LoVo (cell line): ENCODE measurements at regions not wholly inside any gene's neighbourhood (a gene's known extent, or its start where the extent isn't known, plus 50 kb on each side); places are given as distances from the start of the nearest gene placed in this dataset.
"Not testable (repeated sequence)": the region's sequence is repeated elsewhere in the genome, so short reads cannot be mapped to it uniquely, and the experiment has no call there.

Experiments
- DNase-seq: peaks from one replicate; pipeline ENCODE4 v3.0.0-alpha.2; 2016; ENCODE audit warnings: low spot score

GRCh38 chr2:88396209-88396608, 56.3 kb downstream of the FOXI3 start:
- DNase-seq = no peak

GRCh38 chr2:88377641-88377991, 74.9 kb downstream of the FOXI3 start:
- no peak for DNase-seq

DNA sequence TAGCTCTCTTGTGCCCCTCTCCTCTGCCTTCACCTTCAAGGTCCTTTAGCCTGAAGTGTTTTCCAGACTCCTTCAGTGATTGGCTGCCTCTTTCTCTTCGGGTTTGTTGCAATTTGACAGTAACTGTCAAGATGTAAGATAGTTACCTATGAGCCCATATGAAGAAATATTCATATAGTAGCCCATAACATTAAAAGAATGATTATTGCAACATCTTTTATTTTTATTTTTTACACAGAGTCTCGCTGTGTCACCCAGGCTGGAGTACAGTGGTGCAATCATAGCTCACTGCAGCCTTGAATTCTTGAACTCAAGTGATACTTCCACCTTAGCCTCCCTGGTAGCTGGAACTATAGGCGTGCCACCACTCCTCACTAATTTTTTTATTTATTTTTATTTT, 80.5 kb downstream of the FOXI3 start:
- no peak for DNase-seq

DNA sequence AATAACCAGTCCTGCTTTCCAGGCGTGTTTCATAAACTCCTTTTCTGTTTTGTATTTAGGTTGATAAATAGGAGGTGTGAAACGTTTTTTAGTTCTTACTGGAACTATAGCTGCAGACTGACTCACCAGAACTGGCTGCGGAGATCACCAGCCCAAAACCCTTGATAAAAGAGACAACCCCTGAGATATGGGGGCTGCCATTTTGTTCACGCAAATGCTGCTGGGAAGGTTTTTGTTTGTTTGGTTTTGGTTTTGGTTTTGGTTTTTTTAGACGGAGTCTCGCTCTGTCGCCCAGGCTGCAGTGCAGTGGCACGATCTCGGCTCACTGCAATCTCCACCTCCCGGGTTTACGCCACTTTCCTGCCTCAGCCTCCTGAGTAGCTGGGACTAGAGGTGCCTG, 87.1 kb downstream of the FOXI3 start:
- DNase-seq = not testable (repeated sequence)

DNA sequence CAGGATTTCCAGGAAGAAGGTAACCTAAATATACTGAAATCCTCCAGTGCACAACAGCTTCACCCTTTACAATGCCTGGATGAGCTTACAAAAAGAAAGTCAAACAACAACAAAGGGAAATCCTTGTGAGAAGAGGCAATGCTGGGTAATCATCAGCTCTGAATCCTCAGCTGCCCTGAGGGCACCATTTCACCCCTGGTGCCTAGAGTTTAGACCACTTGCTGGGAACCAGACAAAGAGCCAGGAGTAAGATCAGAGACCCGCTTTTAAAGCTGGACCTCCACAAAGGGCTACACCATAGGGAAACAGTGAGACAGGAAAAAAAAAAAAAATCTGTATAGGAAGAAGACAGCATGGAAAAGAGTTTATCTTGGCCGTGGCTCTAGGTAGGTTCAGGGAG, 97.0 kb downstream of the FOXI3 start:
- no peak for DNase-seq

DNA sequence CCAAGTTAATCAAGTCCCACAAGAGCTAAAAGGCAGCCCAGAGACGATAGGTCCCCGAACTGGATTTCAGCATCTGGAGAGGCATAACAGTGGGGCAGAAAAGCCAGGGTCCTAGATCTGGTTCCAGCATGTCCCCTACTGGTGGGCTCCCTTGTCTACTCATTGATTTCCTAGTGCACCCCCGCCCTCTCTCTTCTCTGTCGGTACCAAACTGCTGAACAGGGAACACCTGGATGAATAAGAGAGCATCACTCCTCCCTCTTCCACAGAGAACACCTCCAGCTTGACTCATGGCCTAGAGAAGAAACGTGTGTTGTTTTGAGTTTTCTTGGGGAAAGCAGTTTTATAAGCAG, 101.3 kb downstream of the FOXI3 start:
- DNase-seq = no peak

DNA sequence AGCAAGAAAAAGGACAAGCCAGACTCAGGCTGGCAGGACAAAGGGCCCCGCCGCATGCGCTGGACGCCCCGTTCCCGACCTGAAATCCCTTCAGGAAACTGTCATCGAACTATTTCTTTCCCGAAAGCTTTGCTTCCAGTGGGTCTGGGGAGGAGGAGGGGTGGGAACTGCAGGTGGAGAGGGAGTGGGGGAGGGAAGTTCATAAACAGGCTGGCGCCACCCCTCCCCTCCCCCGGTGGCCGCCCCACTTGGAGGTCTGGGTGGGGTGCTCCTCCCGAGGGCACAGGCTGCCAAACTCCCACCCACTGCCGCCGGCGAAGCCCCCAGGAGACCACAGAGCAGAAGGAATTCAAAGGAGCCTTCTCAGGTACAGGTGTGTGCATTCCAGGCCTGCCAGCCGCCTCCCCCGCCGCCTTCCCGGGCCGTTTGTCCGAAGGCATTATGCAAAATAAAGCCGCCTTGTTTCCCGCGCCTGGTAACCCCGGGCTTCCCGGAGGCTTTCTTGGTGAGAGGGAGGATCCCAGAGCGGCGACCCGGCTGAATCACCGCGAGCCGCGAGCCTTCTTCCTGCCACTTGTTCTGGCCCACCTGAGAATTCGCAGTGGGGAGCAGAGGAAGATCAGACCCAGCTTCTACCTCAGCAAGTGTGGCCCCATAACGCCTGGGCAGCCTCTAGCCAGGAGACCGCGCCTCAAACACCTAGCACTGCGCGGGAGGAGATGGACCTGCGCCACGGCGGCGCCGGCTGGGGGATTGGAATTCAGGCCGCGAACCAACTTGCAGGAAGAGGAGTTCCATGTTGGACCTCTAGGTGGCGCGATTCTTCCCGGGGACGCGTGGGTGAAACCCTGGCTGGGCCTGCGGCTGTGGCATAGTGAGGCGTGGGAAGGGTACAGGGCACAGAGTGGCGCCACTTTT, 101.9 kb downstream of the FOXI3 start:
- peak; percentile 68 for DNase-seq

- DNase-seq = no peak
Measured at GRCh38 chr2:88345842-88346241, 106.7 kb downstream of the FOXI3 start.

- DNase-seq = no peak
Measured at GRCh38 chr2:88342749-88343148, 109.7 kb downstream of the FOXI3 start.

DNA sequence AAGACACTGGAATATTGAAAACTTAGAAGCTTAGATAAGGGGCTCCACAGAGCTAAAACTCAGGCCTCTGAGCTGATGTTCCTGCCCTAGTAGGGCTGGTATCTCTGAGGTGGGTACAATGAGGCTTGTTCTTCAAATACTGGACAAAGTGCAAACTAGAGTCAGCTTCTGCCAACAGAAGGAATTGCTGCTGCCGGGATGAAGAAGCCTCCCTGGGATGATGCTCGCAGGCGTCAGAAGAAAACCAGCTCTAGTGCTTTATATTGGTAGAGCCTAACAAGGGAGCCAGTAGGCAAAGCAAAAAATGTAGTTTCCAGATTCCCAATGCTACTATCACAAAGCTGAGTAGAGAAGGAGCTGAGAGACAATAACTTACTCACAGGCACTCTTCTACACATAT, 118.1 kb downstream of the FOXI3 start:
- no peak for DNase-seq

GRCh38 chr2:88331239-88331638, 121.3 kb downstream of the FOXI3 start:
- DNase-seq = no peak

DNA sequence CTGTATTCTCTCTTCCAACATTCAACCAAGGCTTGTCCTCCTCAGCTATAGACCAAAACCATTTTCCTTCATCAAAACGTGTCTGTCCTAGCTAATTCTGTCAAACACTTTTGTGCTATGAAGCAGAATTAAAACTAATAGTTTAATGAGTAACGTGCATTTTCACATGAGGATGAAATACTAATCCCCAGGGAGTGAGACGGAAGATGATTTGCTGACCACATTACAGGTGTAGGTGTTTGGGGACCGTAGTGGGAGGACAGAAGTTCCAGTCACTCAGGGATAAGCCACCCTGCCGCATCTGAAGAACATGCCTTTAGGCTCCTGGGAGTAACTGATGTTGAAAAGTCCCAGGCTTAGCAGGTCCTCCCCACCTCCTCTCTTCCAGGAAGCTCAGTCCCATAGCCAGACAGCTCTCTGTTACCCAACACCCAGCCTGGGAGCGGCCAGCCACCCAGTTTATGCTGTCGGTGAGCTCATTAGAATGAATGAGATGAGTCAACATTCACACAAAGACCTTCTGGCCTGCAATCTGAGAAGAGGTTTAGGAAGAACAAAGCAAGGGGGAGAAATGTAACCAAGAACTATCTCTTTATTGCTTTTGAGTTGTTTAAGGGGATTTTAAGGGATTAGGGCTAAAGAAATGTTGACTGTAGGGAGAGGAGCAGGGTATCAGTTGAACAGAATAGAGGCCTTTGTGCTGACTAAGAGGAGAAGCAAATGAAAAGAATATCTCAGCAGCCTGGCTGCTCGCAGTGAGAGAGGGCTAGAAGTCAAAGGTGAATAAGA, 122.5 kb downstream of the FOXI3 start:
- peak; percentile 60 for DNase-seq

DNA sequence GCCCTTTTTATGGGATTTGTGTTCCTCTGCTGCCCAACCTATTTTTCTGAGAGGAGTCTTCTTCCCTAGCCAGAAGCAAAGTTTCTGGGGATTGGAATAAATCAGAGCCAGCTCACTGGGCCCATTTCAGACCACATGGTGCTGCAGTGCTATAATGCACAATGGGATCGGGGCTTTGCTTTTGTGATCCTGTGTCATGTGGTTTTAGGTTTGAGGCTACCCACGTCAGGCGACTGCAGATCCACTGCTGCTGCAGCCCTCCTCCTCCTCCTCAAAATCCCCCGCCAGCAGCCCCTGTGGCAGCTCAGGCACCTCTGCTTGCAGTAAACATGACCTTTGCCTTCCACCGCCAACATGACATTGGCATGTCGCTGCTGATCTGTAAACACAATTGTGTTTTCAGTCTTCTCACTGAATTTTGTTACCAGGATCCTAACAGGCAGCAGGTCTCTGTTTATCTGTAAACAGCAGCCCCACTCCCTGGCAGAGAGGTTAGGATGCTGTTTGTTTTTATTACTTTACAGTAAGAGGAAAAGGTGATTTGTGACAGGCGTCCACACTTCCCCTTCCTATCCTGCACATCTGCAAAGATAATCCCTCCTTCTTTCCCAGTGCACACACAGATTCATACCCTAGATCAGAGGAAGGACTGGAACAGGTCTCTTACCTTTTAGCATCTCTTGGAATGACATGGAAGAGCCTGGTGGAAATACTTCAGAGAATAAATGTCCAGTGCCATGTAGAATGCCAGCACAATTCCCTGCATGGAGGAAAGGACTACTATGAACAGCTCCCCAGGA, 130.8 kb downstream of the FOXI3 start:
- no peak for DNase-seq

GRCh38 chr2:88320076-88320773, 132.3 kb downstream of the FOXI3 start:
- DNase-seq = no peak

- DNase-seq = no peak
Measured at GRCh38 chr2:88318956-88319330, 133.6 kb downstream of the FOXI3 start.

GRCh38 chr2:88318071-88318955, 134.2 kb downstream of the FOXI3 start:
- no peak for DNase-seq

DNA sequence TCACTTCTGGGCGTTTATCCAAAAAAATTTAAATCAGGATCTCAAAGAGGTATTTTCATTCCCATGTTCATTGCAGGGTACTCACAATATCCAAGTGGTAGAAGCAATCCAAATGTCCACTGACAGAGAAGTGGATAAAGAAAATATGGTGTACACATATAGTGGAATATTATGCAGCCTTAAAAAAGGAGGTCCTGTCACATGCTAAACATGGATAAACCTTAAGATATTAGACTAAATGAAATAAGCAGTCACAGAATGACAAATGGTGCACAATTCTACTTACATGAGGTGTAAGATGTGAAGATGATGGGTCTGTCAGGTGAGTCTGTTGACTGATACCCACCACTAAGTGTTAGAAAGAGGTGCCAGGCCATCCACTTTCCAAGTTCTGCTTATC, 140.6 kb downstream of the THNSL2 start:
- DNase-seq = no peak

DNA sequence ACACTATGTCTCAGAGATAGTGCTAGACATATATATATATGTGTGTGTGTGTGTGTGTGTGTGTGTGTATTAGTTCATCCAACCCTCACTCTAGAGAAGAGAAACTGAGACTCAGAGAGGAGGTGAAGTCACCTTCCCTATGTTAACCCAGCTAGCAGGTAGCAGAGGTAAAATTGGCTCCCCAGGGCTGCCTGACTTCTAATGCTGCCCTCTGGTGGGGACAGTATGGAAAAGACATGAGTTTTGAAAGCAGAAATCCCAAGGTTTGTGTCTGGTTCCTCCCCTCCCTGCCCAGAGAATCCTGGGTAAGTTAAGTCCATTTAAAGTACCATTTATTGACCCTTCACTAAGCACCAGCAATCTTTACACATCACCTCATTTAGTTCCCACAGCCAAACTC, 137.7 kb downstream of the THNSL2 start:
- peak; percentile 20 for DNase-seq

- no peak for DNase-seq
Measured at GRCh38 chr2:88303865-88304264, 133.7 kb downstream of the THNSL2 start.

GRCh38 chr2:88296247-88296646, 126.1 kb downstream of the THNSL2 start:
- DNase-seq = no peak
